ENCODE measurements at regions not wholly inside any gene's neighbourhood (a gene's known extent, or its start where the extent isn't known, plus 50 kb on each side); places are given as distances from the start of the nearest gene placed in this dataset.

DNA sequence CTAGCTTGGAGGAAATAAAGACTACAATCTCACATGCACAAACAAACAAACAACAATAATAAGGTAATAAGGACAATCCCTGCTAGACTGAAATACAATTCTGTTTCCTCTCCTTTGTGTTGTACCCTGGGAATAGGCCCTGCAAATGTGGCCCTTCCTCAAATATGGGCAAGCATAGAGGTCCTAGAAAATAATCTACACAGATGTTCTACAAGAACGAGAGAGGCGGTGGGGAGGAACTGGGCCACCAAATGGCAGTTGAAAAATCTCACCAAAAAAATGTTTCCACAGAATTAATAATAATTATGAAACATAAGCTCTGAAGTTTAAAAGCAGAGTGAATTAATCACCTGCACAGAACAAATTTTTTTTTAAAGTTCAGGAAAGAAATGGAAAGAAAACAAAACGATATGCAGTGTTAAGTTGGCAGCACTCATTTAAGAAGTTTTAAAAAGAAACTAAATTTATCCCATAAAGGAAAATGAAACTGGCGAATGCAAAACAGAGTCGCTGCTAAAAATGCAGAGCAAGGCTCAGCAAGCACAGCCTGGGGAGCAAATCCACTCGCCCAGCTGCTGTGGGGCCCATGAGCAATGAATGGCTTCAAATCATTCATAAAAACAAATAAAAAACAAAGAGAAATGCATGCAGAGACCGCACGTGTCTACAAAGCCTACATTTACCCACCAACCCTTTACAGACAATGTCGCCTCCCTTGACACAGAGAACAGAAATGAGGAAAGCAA is 475.4 kb downstream of the OCA2 start:
- no peak for DNase-seq (ENCODE audit: low read depth, low spot score)
- Histone ChIP-seq H3K9me3 (ENCODE audit: low read depth, low read length) (peaks cover 8% of the 10 kb centered on the region; the same call in 1 of the 2 replicates), H3K9ac (ENCODE audit: insufficient read length) (no peak overlapping the region), H3K4me3 (no peak overlapping the region), H3K27ac (no peak overlapping the region), H3K36me3 (ENCODE audit: insufficient read depth, low read length) (no peaks in the 10 kb centered on the region)
- no peak for TF ChIP-seq EZH2 (IDR thresholded peaks at IDR 0.05)
- TF ChIP-seq POLR2AphosphoS5 (IDR thresholded peaks at IDR 0.05; ENCODE audit: borderline replicate concordance, low read depth, low read length) = no peak
- no peak for TF ChIP-seq FOXP2 (optimal IDR thresholded peaks at IDR 0.05; ENCODE audit: control extremely low read depth, extremely low read length, insufficient read depth)

- no peak for DNase-seq (ENCODE audit: low read depth, low spot score)
- Histone ChIP-seq H3K9ac (ENCODE audit: insufficient read length) (no peak overlapping the region), H3K27ac (no peak overlapping the region), H3K9me3 (ENCODE audit: low read depth, low read length) (peaks cover 7% of the 10 kb centered on the region; the same call in 1 of the 2 replicates), H3K36me3 (ENCODE audit: insufficient read depth, low read length) (no peaks in the 10 kb centered on the region), H3K4me3 (no peak overlapping the region)
- TF ChIP-seq FOXP2 (optimal IDR thresholded peaks at IDR 0.05; ENCODE audit: control extremely low read depth, extremely low read length, insufficient read depth) = no peak
- no peak for TF ChIP-seq POLR2AphosphoS5 (IDR thresholded peaks at IDR 0.05; ENCODE audit: borderline replicate concordance, low read depth, low read length)
- no peak for TF ChIP-seq EZH2 (IDR thresholded peaks at IDR 0.05)
Measured at GRCh38 chr15:27623149-27623548, 476.0 kb downstream of the OCA2 start.

- Histone ChIP-seq H3K36me3 (ENCODE audit: insufficient read depth, low read length) (no peaks in the 10 kb centered on the region), H3K9me3 (ENCODE audit: low read depth, low read length) (peaks cover 4% of the 10 kb centered on the region; the same call in 1 of the 2 replicates), H3K27ac (no peak overlapping the region), H3K9ac (ENCODE audit: insufficient read length) (no peak overlapping the region), H3K4me3 (no peak overlapping the region)
- TF ChIP-seq POLR2AphosphoS5 (IDR thresholded peaks at IDR 0.05; ENCODE audit: borderline replicate concordance, low read depth, low read length) = no peak
- no peak for TF ChIP-seq FOXP2 (optimal IDR thresholded peaks at IDR 0.05; ENCODE audit: control extremely low read depth, extremely low read length, insufficient read depth)
- no peak for TF ChIP-seq EZH2 (IDR thresholded peaks at IDR 0.05)
- DNase-seq (ENCODE audit: low read depth, low spot score) = no peak
Measured at GRCh38 chr15:27622371-27622770, 476.7 kb downstream of the OCA2 start.

DNA sequence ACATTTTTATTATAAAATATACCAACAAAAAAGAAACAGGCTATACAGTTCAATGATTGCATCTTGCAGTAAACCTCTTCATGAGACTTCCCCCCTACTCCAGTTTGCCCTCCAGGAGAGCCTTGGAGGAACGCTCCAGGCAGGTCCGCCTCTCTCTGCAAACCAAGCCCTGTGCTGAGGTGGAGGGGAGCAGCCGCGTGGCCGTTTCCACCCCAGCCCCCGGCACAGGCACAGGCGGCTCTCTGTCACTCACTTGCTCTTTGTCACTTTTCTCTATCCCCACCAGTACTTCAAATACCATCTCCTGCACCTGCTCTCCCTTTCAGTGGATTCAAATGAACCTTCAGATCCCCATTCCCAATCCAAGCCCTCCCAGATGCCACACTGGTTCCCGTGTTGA is 479.9 kb downstream of the OCA2 start:
- DNase-seq (ENCODE audit: low read depth, low spot score) = no peak
- Histone ChIP-seq H3K27ac (no peak overlapping the region), H3K4me3 (no peak overlapping the region), H3K36me3 (ENCODE audit: insufficient read depth, low read length) (no peaks in the 10 kb centered on the region), H3K9ac (ENCODE audit: insufficient read length) (no peak overlapping the region), H3K9me3 (ENCODE audit: low read depth, low read length) (no peaks in the 10 kb centered on the region)
- TF ChIP-seq POLR2AphosphoS5 (IDR thresholded peaks at IDR 0.05; ENCODE audit: borderline replicate concordance, low read depth, low read length) (no peak), FOXP2 (optimal IDR thresholded peaks at IDR 0.05; ENCODE audit: control extremely low read depth, extremely low read length, insufficient read depth) (no peak), EZH2 (IDR thresholded peaks at IDR 0.05) (no peak)

GRCh38 chr15:27617013-27617412 is 482.1 kb downstream of the OCA2 start:
- H3K27ac ChIP-seq = no peak overlapping the region
- no peak overlapping the region for H3K9ac ChIP-seq (ENCODE audit: insufficient read length)
- H3K4me3 ChIP-seq = no peak overlapping the region
- no peaks in the 10 kb centered on the region for H3K9me3 ChIP-seq (ENCODE audit: low read depth, low read length)
- DNase-seq (ENCODE audit: low read depth, low spot score) = no peak
- H3K36me3 ChIP-seq (ENCODE audit: insufficient read depth, low read length) = no peaks in the 10 kb centered on the region
- TF ChIP-seq FOXP2 (optimal IDR thresholded peaks at IDR 0.05; ENCODE audit: control extremely low read depth, extremely low read length, insufficient read depth) = no peak
- no peak for TF ChIP-seq EZH2 (IDR thresholded peaks at IDR 0.05)
- TF ChIP-seq POLR2AphosphoS5 (IDR thresholded peaks at IDR 0.05; ENCODE audit: borderline replicate concordance, low read depth, low read length) = no peak

DNA sequence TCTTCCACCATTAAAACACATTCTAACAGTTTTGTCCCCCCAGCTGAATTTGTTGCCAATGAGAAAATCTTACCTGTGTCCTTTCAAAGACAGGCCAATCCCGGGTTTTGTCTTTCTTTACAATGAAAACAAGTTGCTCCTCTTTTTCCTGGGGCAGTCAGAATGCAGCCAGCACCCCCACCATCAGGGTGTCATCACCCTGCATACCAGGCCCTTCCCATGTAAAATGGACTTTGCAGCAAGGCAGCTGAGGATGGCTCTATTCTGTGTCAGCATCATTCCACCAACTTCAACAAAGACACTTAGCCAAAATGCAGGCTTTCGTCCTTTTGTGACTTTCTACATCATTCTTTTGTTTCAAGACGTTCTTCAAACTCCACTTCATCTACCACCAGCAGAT is 490.9 kb downstream of the OCA2 start:
- H3K9me3 ChIP-seq (ENCODE audit: low read depth, low read length) = no peaks in the 10 kb centered on the region
- no peak overlapping the region for H3K4me3 ChIP-seq
- TF ChIP-seq EZH2 (IDR thresholded peaks at IDR 0.05) (no peak), POLR2AphosphoS5 (IDR thresholded peaks at IDR 0.05; ENCODE audit: borderline replicate concordance, low read depth, low read length) (no peak), FOXP2 (optimal IDR thresholded peaks at IDR 0.05; ENCODE audit: control extremely low read depth, extremely low read length, insufficient read depth) (no peak)
- no peak for DNase-seq (ENCODE audit: low read depth, low spot score)
- H3K9ac ChIP-seq (ENCODE audit: insufficient read length) = no peak overlapping the region
- H3K36me3 ChIP-seq (ENCODE audit: insufficient read depth, low read length) = no peaks in the 10 kb centered on the region
- H3K27ac ChIP-seq = no peak overlapping the region

DNA sequence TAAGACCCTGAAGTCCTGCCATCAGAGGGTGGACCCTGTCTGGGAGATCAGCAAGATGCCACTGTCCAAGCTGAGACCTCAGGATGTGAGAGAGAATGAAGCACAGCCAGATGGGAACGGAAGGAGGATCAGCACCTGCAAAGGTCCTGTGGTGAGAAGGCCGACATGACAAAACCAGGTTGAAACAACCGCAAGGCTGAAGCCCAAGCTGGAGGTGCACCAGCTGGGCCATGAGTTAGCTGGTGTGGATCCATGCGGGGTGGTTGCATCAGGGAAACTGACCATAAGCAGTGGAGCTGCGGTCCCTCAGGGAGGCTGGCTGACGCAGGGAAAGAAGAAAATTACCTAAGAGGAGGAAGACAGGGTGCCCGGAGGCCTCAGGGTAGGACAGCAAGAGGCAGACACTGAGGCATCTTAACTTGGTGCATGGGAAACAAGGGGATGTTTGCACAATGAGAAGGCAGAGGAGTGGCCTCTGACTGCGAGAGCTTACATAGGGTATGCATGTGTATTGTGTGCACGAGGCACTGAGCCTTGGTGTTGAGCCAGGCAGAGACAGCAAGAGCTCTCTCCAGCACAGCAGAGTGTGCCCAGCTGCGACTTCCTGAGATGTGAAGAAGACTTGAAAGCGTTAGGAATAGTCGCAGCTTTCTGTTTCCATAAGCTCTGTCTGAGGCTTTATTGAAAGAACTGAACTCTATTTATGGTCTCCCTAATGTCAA is 497.7 kb downstream of the OCA2 start:
- no peak for TF ChIP-seq POLR2AphosphoS5 (IDR thresholded peaks at IDR 0.05; ENCODE audit: borderline replicate concordance, low read depth, low read length)
- Histone ChIP-seq H3K4me3 (no peak overlapping the region), H3K36me3 (ENCODE audit: insufficient read depth, low read length) (no peaks in the 10 kb centered on the region), H3K9ac (ENCODE audit: insufficient read length) (no peak overlapping the region), H3K27ac (no peak overlapping the region), H3K9me3 (ENCODE audit: low read depth, low read length) (no peaks in the 10 kb centered on the region)
- DNase-seq (ENCODE audit: low read depth, low spot score) = no peak

GRCh38 chr15:27599034-27599433 is 500.1 kb downstream of the OCA2 start:
- TF ChIP-seq EZH2 (IDR thresholded peaks at IDR 0.05) (no peak), FOXP2 (optimal IDR thresholded peaks at IDR 0.05; ENCODE audit: control extremely low read depth, extremely low read length, insufficient read depth) (no peak), POLR2AphosphoS5 (IDR thresholded peaks at IDR 0.05; ENCODE audit: borderline replicate concordance, low read depth, low read length) (no peak)
- no peak overlapping the region for H3K9ac ChIP-seq (ENCODE audit: insufficient read length)

More at GRCh38 chr15:27599034-27599433, 500.1 kb downstream of the OCA2 start:
- Histone ChIP-seq H3K4me3 (no peak overlapping the region), H3K9me3 (ENCODE audit: low read depth, low read length) (no peaks in the 10 kb centered on the region), H3K36me3 (ENCODE audit: insufficient read depth, low read length) (no peaks in the 10 kb centered on the region), H3K27ac (no peak overlapping the region)
- no peak for DNase-seq (ENCODE audit: low read depth, low spot score)
